Lung (tissue), 11 donors: ENCODE measurements at regions not wholly inside any gene's neighbourhood (a gene's known extent, or its start where the extent isn't known, plus 50 kb on each side); places are given as distances from the start of the nearest gene placed in this dataset.

Experiments used
- ATAC-seq: fragments of 200-7000 bp; cut with Tn5 transposase; one replicate; pipeline ENCODE4 v1.9.1; 2020; ENCODE audit warnings: moderate number of reproducible peaks; ENCODE audit not compliant: insufficient read depth, low FRiP score
- DNase-seq, 3 donors: peaks; one replicate each; pipeline ENCODE4 v3.0.0-alpha.2; 2013 to 2017
- H3K27ac ChIP-seq, 2 donors: one replicate each; pipeline ENCODE4 v1.5.1; 2013; ENCODE audit warnings: mild to moderate bottlenecking in 2 of 2, moderate library complexity in 2 of 2, control low read depth in 1 of 2, inconsistent platforms in 1 of 2, low read depth in 1 of 2, low read length in 1 of 2
- H3K27me3 ChIP-seq, 3 donors: one replicate each; pipeline ENCODE4 v1.5.1; 2013; ENCODE audit warnings: low read length in 2 of 3; ENCODE audit not compliant: control insufficient read depth in 3 of 3, insufficient read depth in 3 of 3
- H3K36me3 ChIP-seq, 4 donors: one replicate each; pipeline ENCODE4 v1.5.1; 2013; ENCODE audit warnings: low read length in 4 of 4, mild to moderate bottlenecking in 1 of 4, moderate library complexity in 1 of 4; ENCODE audit not compliant: control insufficient read depth in 4 of 4, insufficient read depth in 4 of 4
- H3K4me1 ChIP-seq, 5 donors: one replicate each; pipeline ENCODE4 v1.5.1; 2013; ENCODE audit warnings: low read length in 5 of 5, mild to moderate bottlenecking in 2 of 5, moderate library complexity in 1 of 5; ENCODE audit not compliant: control insufficient read depth in 5 of 5, insufficient read depth in 5 of 5
- H3K4me3 ChIP-seq: one replicate; pipeline ENCODE4 v1.5.1; 2013; ENCODE audit warnings: mild to moderate bottlenecking, control low read depth, moderate library complexity
- H3K9ac ChIP-seq, 2 donors: one replicate each; pipeline ENCODE4 v1.5.1; 2013; ENCODE audit warnings: low read length in 2 of 2, control low read depth in 1 of 2; ENCODE audit not compliant: insufficient read depth in 1 of 2
- H3K9me3 ChIP-seq, 4 donors: one replicate each; pipeline ENCODE4 v1.5.1; 2013; ENCODE audit warnings: low read length in 3 of 4, mild to moderate bottlenecking in 1 of 4, moderate library complexity in 1 of 4; ENCODE audit not compliant: control insufficient read depth in 4 of 4, insufficient read depth in 3 of 4
- WGBS, 2 donors: extraction: QIAGEN DNeasy Blood & Tissue Kit; methylation state at CpG; one replicate each; pipeline ENCODE4 v1.1.7; 2013; 5-methylcytosine and 5-hydroxymethylcytosine counted together
- TF ChIP-seq, protein P1 (sequence below): IDR thresholded peaks from 2 replicates; pipeline ENCODE4 v1.5.1; 2012; ENCODE audit warnings: mild to moderate bottlenecking; ENCODE audit errors: control extremely low read depth, extremely low read depth
- donor health status: control.
- donor health status: control.
- donor health status: Bipolar disorder and iron deficiency.
- donor health status: healthy.
- donor health status: DM: yes; HTN: yes; CAD: no.

DNA sequence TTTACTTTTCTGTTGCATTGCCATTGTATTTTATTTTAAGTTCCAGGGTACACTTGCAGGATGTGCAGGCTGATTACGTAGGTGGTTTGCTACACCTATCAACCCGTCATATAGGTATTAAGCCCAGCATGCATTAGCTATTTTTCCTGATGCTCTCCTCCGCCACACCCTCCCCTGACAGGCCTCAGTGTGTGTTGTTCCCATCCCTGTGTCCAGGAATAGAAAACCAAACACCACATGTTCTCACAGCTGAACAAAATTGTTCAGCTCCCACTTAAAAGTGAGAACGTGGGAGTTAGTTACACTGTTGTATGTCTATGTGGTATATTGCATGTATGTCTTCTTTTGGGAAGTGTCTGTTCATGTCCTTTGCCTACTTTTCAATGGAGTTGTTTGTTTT is 1631.7 kb downstream of the DPP10 start:
- Histone ChIP-seq H3K36me3 (no peaks in the 10 kb centered on the region), H3K9me3 (no peaks in the 10 kb centered on the region), H3K27ac (no peak overlapping the region), H3K4me3 (no peak overlapping the region), H3K4me1 (no peaks in the 10 kb centered on the region), H3K9ac (no peak overlapping the region), H3K27me3 (no peaks in the 10 kb centered on the region)
- WGBS, 2 donors = 83 to 85% methylated on average over 4 of the region's 4 CpGs
- TF ChIP-seq, protein P1, sequence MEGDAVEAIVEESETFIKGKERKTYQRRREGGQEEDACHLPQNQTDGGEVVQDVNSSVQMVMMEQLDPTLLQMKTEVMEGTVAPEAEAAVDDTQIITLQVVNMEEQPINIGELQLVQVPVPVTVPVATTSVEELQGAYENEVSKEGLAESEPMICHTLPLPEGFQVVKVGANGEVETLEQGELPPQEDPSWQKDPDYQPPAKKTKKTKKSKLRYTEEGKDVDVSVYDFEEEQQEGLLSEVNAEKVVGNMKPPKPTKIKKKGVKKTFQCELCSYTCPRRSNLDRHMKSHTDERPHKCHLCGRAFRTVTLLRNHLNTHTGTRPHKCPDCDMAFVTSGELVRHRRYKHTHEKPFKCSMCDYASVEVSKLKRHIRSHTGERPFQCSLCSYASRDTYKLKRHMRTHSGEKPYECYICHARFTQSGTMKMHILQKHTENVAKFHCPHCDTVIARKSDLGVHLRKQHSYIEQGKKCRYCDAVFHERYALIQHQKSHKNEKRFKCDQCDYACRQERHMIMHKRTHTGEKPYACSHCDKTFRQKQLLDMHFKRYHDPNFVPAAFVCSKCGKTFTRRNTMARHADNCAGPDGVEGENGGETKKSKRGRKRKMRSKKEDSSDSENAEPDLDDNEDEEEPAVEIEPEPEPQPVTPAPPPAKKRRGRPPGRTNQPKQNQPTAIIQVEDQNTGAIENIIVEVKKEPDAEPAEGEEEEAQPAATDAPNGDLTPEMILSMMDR = no peak
- DNase-seq (no peak), ATAC-seq (no peak)

DNA sequence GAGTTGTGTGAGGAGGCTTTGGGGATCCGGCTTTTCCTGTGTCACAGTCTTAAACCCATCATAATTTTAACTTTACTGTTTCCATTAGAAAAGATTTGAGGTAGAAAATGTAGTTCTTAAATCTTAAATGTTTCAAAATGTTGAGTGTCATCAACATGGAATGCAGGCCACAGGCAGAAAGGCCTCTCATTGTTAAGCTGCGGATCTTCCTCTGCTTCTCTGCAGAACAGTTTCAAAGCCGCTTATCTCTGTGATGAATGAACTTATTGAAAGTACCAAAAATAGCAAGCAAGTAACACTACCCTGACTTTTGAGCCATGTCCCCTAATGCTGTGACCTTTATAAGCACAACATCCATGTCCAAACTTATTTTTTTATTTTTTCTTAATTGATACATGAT is 1645.8 kb downstream of the DPP10 start:
- TF ChIP-seq, protein P1 = no peak
- Histone ChIP-seq H3K4me1 (no peaks in the 10 kb centered on the region), H3K27me3 (no peaks in the 10 kb centered on the region), H3K27ac (no peak overlapping the region), H3K9me3 (no peaks in the 10 kb centered on the region), H3K9ac (no peak overlapping the region), H3K36me3 (no peaks in the 10 kb centered on the region), H3K4me3 (no peak overlapping the region)
- DNase-seq (no peak), ATAC-seq (no peak)
- 54 to 55% methylated on average over 3 of the region's 3 CpGs for WGBS, 2 donors

- Histone ChIP-seq H3K9me3 (peaks cover 0 to 6% (median 0%) of the 10 kb centered on the region in 4 donors), H3K27ac (no peak overlapping the region), H3K4me3 (no peak overlapping the region), H3K4me1 (no peaks in the 10 kb centered on the region), H3K36me3 (no peaks in the 10 kb centered on the region), H3K9ac (no peak overlapping the region), H3K27me3 (no peaks in the 10 kb centered on the region)
- TF ChIP-seq, protein P1 = no peak
- 20 to 44% methylated on average over 1 of the region's 1 CpG for WGBS, 2 donors
- DNase-seq (no peak), ATAC-seq (no peak)
These were observed 1651.8 kb downstream of the DPP10 start for GRCh38 chr2:116094196-116094595.

- Histone ChIP-seq H3K36me3 (no peaks in the 10 kb centered on the region), H3K4me3 (no peak overlapping the region), H3K27me3 (no peaks in the 10 kb centered on the region), H3K9ac (no peak overlapping the region), H3K9me3 (peaks cover 0 to 8% (median 0%) of the 10 kb centered on the region in 4 donors), H3K4me1 (no peaks in the 10 kb centered on the region), H3K27ac (no peak overlapping the region)
- ATAC-seq = no peak
- TF ChIP-seq, protein P1 = no peak
- DNase-seq = no peak
- 76 to 78% methylated on average over 4 of the region's 4 CpGs for WGBS, 2 donors
These were observed 1653.2 kb downstream of the DPP10 start for GRCh38 chr2:116095636-116096035.
